Chondrocyte (in vitro differentiated cells): ENCODE measurements at regions not wholly inside any gene's neighbourhood (a gene's known extent, or its start where the extent isn't known, plus 50 kb on each side); places are given as distances from the start of the nearest gene placed in this dataset.

Source experiments
- DNase-seq: peaks from one replicate; pipeline ENCODE4 v3.0.0; 2021; ENCODE audit warnings: mixed read lengths, low spot score
- H3K27ac Mint-ChIP-seq: one replicate; pipeline ENCODE4 v1.8.0; 2021; ENCODE audit warnings: mild to moderate bottlenecking, moderate library complexity, mixed read lengths; ENCODE audit not compliant: unreplicated experiment
- H3K27me3 Mint-ChIP-seq: 2 replicates; pipeline ENCODE4 v1.8.0; 2021; ENCODE audit warnings: low read depth, mixed read lengths
- H3K36me3 Mint-ChIP-seq: 2 replicates; pipeline ENCODE4 v1.8.0; 2021; ENCODE audit warnings: low read depth, mixed read lengths
- H3K4me1 Mint-ChIP-seq: 2 replicates; pipeline ENCODE4 v1.8.0; 2021; ENCODE audit warnings: low read depth, mild to moderate bottlenecking, mixed read lengths
- H3K4me3 Mint-ChIP-seq: one replicate; pipeline ENCODE4 v1.8.0; 2021; ENCODE audit warnings: mild to moderate bottlenecking, moderate library complexity, mixed read lengths; ENCODE audit not compliant: unreplicated experiment
- H3K9me3 Mint-ChIP-seq: 2 replicates; pipeline ENCODE4 v1.8.0; 2021; ENCODE audit warnings: low read depth, mixed read lengths
- CTCF ChIP-seq: fragments of 200-600 bp; sonication (generic); IDR thresholded peaks from 2 replicates; pipeline ENCODE4 v1.5.0; 2021; ENCODE audit warnings: antibody characterized with exemption, mild to moderate bottlenecking, moderate library complexity

- H3K36me3 Mint-ChIP-seq = no peaks in the 10 kb centered on the region
- DNase-seq = no peak
- no peak overlapping the region for H3K27ac Mint-ChIP-seq
- H3K4me3 Mint-ChIP-seq = no peak overlapping the region
- no peaks in the 10 kb centered on the region for H3K9me3 Mint-ChIP-seq
- no peak for TF ChIP-seq CTCF
- no peaks in the 10 kb centered on the region for H3K4me1 Mint-ChIP-seq
- H3K27me3 Mint-ChIP-seq = peaks cover 7% of the 10 kb centered on the region
Observed at GRCh38 chr13:38483623-38484022, 134.0 kb downstream of the UFM1 start.

- Mint-ChIP-seq H3K27me3 (peaks cover 2% of the 10 kb centered on the region), H3K27ac (no peak overlapping the region), H3K4me1 (no peaks in the 10 kb centered on the region), H3K4me3 (no peak overlapping the region), H3K36me3 (peaks cover 1% of the 10 kb centered on the region), H3K9me3 (peaks cover 3% of the 10 kb centered on the region)
- no peak for DNase-seq
- TF ChIP-seq CTCF = no peak
Observed at GRCh38 chr13:38490657-38491056, 141.0 kb downstream of the UFM1 start.

GRCh38 chr13:38494445-38494844 lies 144.8 kb downstream of the UFM1 start:
- Mint-ChIP-seq H3K9me3 (peaks cover 14% of the 10 kb centered on the region), H3K27me3 (peaks cover 2% of the 10 kb centered on the region), H3K4me1 (no peaks in the 10 kb centered on the region), H3K36me3 (peaks cover 1% of the 10 kb centered on the region), H3K27ac (no peak overlapping the region), H3K4me3 (no peak overlapping the region)
- DNase-seq = no peak
- no peak for TF ChIP-seq CTCF

GRCh38 chr13:38496917-38497316 lies 147.3 kb downstream of the UFM1 start:
- peaks cover 1% of the 10 kb centered on the region for H3K36me3 Mint-ChIP-seq
- H3K27me3 Mint-ChIP-seq = peaks cover 2% of the 10 kb centered on the region
- no peak overlapping the region for H3K4me3 Mint-ChIP-seq
- TF ChIP-seq CTCF = no peak
- no peak for DNase-seq
- H3K27ac Mint-ChIP-seq = no peak overlapping the region
- H3K9me3 Mint-ChIP-seq = peaks cover 18% of the 10 kb centered on the region
- H3K4me1 Mint-ChIP-seq = no peaks in the 10 kb centered on the region

- Mint-ChIP-seq H3K36me3 (no peaks in the 10 kb centered on the region), H3K27me3 (peaks cover 7% of the 10 kb centered on the region), H3K4me1 (no peaks in the 10 kb centered on the region), H3K4me3 (no peak overlapping the region), H3K9me3 (peaks cover 14% of the 10 kb centered on the region), H3K27ac (no peak overlapping the region)
- no peak for DNase-seq
- no peak for TF ChIP-seq CTCF
Observed at GRCh38 chr13:38498271-38498670, 148.6 kb downstream of the UFM1 start.
